PFSK-1 (cell line): ENCODE measurements at regions not wholly inside any gene's neighbourhood (a gene's known extent, or its start where the extent isn't known, plus 50 kb on each side); places are given as distances from the start of the nearest gene placed in this dataset.

ENCODE experiments used
- FOXP2 ChIP-seq: optimal IDR thresholded peaks from 2 replicates; pipeline ENCODE3; 2011; ENCODE audit warnings: borderline replicate concordance, control low read depth, inconsistent platforms; ENCODE audit not compliant: insufficient read depth; ENCODE audit errors: extremely low read length, extremely low read depth
- POLR2AphosphoS5 ChIP-seq: IDR thresholded peaks from 2 replicates; pipeline ENCODE4 v1.6.1; 2012; ENCODE audit warnings: low read depth, mild to moderate bottlenecking, control low read depth, low read length, moderate library complexity
- SIN3A ChIP-seq: IDR thresholded peaks from 2 replicates; pipeline ENCODE4 v1.6.1; 2012; ENCODE audit warnings: mild to moderate bottlenecking, low read length, moderate library complexity, borderline replicate concordance; ENCODE audit not compliant: insufficient read depth
- TAF1 ChIP-seq: IDR thresholded peaks from 2 replicates; pipeline ENCODE4 v1.6.1; 2012; ENCODE audit warnings: low read length, control low read depth, borderline replicate concordance; ENCODE audit not compliant: insufficient read depth
- TF ChIP-seq, protein P1 (sequence below), 2 experiments: IDR thresholded peaks; 2 replicates each; pipeline versions ENCODE4 v1.6.1 to v1.8.0; 2011 to 2012; ENCODE audit warnings: low read depth in 2 of 2, low read length in 2 of 2, control low read depth in 1 of 2, inconsistent platforms in 1 of 2, mild to moderate bottlenecking in 1 of 2, moderate library complexity in 1 of 2; ENCODE audit not compliant: insufficient read depth in 1 of 2

DNA sequence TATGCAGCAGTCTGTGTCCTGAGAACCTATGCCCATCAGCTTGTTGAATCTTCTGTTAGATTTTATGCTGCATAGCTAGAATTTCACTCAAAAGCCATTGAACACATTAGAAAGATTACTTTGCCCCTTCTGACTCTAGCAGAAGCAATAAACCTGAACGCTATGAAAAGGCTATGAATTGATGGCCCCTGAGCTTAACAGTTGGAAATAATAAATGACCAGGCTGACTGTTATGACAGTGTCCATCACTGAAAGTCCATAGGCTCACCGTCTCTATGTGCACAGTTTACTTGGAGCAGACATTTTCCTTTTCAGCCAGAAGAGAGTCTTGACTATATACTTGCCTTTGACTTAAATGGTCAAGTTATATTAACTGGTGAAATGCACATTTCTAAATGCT is 1618.8 kb upstream of the ACVR2A start:
- TF ChIP-seq, protein P1, sequence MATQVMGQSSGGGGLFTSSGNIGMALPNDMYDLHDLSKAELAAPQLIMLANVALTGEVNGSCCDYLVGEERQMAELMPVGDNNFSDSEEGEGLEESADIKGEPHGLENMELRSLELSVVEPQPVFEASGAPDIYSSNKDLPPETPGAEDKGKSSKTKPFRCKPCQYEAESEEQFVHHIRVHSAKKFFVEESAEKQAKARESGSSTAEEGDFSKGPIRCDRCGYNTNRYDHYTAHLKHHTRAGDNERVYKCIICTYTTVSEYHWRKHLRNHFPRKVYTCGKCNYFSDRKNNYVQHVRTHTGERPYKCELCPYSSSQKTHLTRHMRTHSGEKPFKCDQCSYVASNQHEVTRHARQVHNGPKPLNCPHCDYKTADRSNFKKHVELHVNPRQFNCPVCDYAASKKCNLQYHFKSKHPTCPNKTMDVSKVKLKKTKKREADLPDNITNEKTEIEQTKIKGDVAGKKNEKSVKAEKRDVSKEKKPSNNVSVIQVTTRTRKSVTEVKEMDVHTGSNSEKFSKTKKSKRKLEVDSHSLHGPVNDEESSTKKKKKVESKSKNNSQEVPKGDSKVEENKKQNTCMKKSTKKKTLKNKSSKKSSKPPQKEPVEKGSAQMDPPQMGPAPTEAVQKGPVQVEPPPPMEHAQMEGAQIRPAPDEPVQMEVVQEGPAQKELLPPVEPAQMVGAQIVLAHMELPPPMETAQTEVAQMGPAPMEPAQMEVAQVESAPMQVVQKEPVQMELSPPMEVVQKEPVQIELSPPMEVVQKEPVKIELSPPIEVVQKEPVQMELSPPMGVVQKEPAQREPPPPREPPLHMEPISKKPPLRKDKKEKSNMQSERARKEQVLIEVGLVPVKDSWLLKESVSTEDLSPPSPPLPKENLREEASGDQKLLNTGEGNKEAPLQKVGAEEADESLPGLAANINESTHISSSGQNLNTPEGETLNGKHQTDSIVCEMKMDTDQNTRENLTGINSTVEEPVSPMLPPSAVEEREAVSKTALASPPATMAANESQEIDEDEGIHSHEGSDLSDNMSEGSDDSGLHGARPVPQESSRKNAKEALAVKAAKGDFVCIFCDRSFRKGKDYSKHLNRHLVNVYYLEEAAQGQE (IDR thresholded peaks at IDR 0.05; ENCODE audit: insufficient read depth in 1 of 2, low read depth in 2 of 2, low read length in 2 of 2), result no peak
- TF ChIP-seq FOXP2, result no peak
- TF ChIP-seq TAF1, result no peak
- TF ChIP-seq SIN3A, result no peak

- TF ChIP-seq FOXP2 (no peak), TAF1 (no peak), POLR2AphosphoS5 (no peak), SIN3A (no peak)
- TF ChIP-seq, protein P1 (IDR thresholded peaks at IDR 0.05; ENCODE audit: insufficient read depth in 1 of 2, low read depth in 2 of 2, low read length in 2 of 2), result no peak
Measured at GRCh38 chr2:146221826-146222225, 1623.0 kb upstream of the ACVR2A start.

GRCh38 chr2:146220957-146221356 is 1623.9 kb upstream of the ACVR2A start:
- TF ChIP-seq FOXP2 (no peak), SIN3A (no peak), TAF1 (no peak)

GRCh38 chr2:146214394-146214929 is 1630.4 kb upstream of the ACVR2A start:
- no peak for TF ChIP-seq POLR2AphosphoS5
- TF ChIP-seq SIN3A, result no peak
- no peak for TF ChIP-seq TAF1
- TF ChIP-seq, protein P1 (IDR thresholded peaks at IDR 0.05; ENCODE audit: insufficient read depth in 1 of 2, low read depth in 2 of 2, low read length in 2 of 2), result no peak
- TF ChIP-seq FOXP2, result no peak

GRCh38 chr2:146213674-146214073 is 1631.2 kb upstream of the ACVR2A start:
- no peak for TF ChIP-seq FOXP2
- no peak for TF ChIP-seq SIN3A
- TF ChIP-seq, protein P1 (IDR thresholded peaks at IDR 0.05; ENCODE audit: insufficient read depth in 1 of 2, low read depth in 2 of 2, low read length in 2 of 2), result no peak
- TF ChIP-seq POLR2AphosphoS5, result no peak
- no peak for TF ChIP-seq TAF1
